Activated naive CD8-positive, alpha-beta T cell treated with anti-CD3 and anti-CD28 coated beads for 36 hours (primary cell): ENCODE measurements at regions not wholly inside any gene's neighbourhood (a gene's known extent, or its start where the extent isn't known, plus 50 kb on each side); places are given as distances from the start of the nearest gene placed in this dataset.

Source experiments
- DNase-seq: peaks from one replicate; pipeline ENCODE4 v3.0.0; 2021
- H3K27ac Mint-ChIP-seq: one replicate; pipeline ENCODE4 v1.8.0; 2022; ENCODE audit warnings: mild to moderate bottlenecking, moderate library complexity, mixed read lengths
- H3K27me3 Mint-ChIP-seq: one replicate; pipeline ENCODE4 v1.8.0; 2022; ENCODE audit warnings: mild to moderate bottlenecking, mixed read lengths
- H3K36me3 Mint-ChIP-seq: one replicate; pipeline ENCODE4 v1.8.0; 2021; ENCODE audit warnings: mild to moderate bottlenecking, mixed read lengths
- H3K4me1 Mint-ChIP-seq: one replicate; pipeline ENCODE4 v1.8.0; 2021; ENCODE audit warnings: mixed read lengths
- H3K4me3 Mint-ChIP-seq: one replicate; pipeline ENCODE4 v1.8.0; 2022; ENCODE audit warnings: mild to moderate bottlenecking, moderate library complexity, mixed read lengths
- H3K9me3 Mint-ChIP-seq: one replicate; pipeline ENCODE4 v1.8.0; 2022; ENCODE audit warnings: mixed read lengths

- Mint-ChIP-seq H3K27me3 (peaks cover 24% of the 10 kb centered on the region), H3K27ac (no peak overlapping the region), H3K36me3 (no peaks in the 10 kb centered on the region), H3K4me1 (no peaks in the 10 kb centered on the region), H3K9me3 (peaks cover 6% of the 10 kb centered on the region), H3K4me3 (no peak overlapping the region)
- no peak for DNase-seq
Observed at GRCh38 chr22:27349456-27349855, 452.1 kb downstream of the MN1 start.

DNA sequence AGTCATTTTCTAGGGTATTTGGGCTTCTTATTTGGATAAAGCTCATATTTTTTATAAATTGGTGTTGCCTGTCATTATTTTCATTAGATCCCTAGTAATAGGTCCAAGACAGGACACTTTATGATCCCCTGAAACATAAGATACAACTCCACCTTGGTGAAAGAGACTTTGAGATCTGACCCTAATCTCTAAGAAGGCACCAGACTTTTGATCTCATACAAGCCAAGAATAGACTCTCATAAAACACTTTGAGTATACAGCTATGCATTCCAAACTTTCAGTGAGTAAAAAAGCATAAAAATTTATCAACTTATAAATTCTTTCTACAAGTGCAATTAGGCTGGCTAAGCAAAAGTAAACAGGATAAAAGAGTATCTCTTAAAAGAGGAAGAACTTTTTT is 451.2 kb downstream of the MN1 start:
- Mint-ChIP-seq H3K27ac (no peak overlapping the region), H3K4me3 (no peak overlapping the region), H3K4me1 (no peaks in the 10 kb centered on the region), H3K27me3 (peaks cover 21% of the 10 kb centered on the region), H3K36me3 (no peaks in the 10 kb centered on the region), H3K9me3 (peaks cover 6% of the 10 kb centered on the region)
- DNase-seq, result no peak

DNA sequence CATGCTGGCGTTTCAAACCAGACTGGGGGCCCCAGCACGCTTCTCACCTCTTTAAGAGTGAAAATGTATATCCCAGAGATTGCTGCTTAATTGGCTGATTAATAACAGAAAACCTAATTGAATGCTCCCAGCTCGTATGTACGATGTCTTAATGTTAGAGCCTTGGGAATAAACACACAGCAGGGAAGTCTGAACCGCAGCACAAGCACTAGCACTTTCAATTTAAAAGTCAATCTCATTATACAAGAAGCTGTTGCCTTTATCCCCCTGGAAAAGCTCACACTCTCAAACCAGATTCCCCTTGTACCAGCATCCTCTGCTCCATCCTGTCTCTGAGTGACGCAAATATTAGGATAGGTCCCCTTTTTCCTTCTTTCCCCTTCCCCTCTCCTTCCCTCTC is 449.1 kb downstream of the MN1 start:
- H3K4me3 Mint-ChIP-seq, result no peak overlapping the region
- H3K27ac Mint-ChIP-seq, result no peak overlapping the region
- H3K27me3 Mint-ChIP-seq, result peaks cover 21% of the 10 kb centered on the region
- H3K36me3 Mint-ChIP-seq, result no peaks in the 10 kb centered on the region
- no peak for DNase-seq
- H3K9me3 Mint-ChIP-seq, result peaks cover 7% of the 10 kb centered on the region
- H3K4me1 Mint-ChIP-seq, result no peaks in the 10 kb centered on the region

GRCh38 chr22:27358096-27358870 is 443.3 kb downstream of the MN1 start:
- Mint-ChIP-seq H3K9me3 (peaks cover 1% of the 10 kb centered on the region), H3K27me3 (peaks cover 3% of the 10 kb centered on the region), H3K36me3 (no peaks in the 10 kb centered on the region), H3K27ac (no peak overlapping the region), H3K4me1 (no peaks in the 10 kb centered on the region), H3K4me3 (no peak overlapping the region)
- no peak for DNase-seq

DNA sequence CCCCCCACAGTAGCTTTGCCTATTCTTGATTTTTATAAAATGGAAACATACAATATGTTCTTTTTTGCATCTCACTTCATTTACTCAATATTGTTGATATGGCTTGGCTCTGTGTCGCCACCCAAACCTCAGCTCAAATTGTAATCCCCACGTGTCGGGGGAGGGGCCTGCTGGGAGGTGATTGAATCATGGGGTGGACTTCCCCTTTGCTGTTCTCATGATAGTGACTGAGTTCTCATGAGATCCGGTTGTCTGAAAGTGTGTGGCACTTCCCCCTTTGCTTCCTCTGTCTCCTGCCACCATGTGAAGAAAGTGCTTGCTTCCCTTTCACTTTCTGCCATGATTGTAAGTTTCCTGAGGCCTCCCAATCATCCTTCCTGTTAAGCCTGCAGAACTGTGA is 431.3 kb downstream of the MN1 start:
- Mint-ChIP-seq H3K4me3 (no peak overlapping the region), H3K9me3 (no peaks in the 10 kb centered on the region), H3K27ac (no peak overlapping the region), H3K4me1 (peaks cover 2% of the 10 kb centered on the region), H3K27me3 (peaks cover 39% of the 10 kb centered on the region), H3K36me3 (no peaks in the 10 kb centered on the region)
- no peak for DNase-seq

- H3K36me3 Mint-ChIP-seq, result no peaks in the 10 kb centered on the region
- no peaks in the 10 kb centered on the region for H3K9me3 Mint-ChIP-seq
- peaks cover 2% of the 10 kb centered on the region for H3K4me1 Mint-ChIP-seq
- no peak overlapping the region for H3K4me3 Mint-ChIP-seq
- DNase-seq, result no peak
- H3K27me3 Mint-ChIP-seq, result peaks cover 39% of the 10 kb centered on the region
- H3K27ac Mint-ChIP-seq, result no peak overlapping the region
Observed at GRCh38 chr22:27370987-27371386, 430.6 kb downstream of the MN1 start.

DNA sequence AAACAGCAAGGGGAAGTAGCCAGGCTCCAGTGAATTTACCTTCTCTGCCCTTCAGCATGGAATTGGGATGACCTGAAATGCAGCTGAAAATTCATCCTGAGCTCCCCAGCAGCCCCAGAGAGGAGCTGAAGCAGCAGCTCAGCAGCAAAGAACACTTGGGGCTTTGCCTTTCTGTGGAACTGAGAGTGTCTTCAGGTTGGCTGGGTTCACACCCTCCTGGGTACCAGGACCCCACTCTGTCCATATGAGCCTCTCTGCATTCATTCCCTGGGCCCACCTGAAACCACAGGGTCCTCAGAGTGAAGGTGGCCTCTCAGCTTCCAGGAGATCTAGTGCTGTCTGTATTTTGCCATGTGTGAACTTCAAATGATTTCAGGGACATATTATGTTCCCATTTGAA is 429.2 kb downstream of the MN1 start:
- H3K36me3 Mint-ChIP-seq, result no peaks in the 10 kb centered on the region
- H3K9me3 Mint-ChIP-seq, result no peaks in the 10 kb centered on the region
- H3K27ac Mint-ChIP-seq, result no peak overlapping the region
- no peak for DNase-seq
- H3K4me1 Mint-ChIP-seq, result peaks cover 2% of the 10 kb centered on the region
- H3K27me3 Mint-ChIP-seq, result peaks cover 33% of the 10 kb centered on the region
- no peak overlapping the region for H3K4me3 Mint-ChIP-seq

DNA sequence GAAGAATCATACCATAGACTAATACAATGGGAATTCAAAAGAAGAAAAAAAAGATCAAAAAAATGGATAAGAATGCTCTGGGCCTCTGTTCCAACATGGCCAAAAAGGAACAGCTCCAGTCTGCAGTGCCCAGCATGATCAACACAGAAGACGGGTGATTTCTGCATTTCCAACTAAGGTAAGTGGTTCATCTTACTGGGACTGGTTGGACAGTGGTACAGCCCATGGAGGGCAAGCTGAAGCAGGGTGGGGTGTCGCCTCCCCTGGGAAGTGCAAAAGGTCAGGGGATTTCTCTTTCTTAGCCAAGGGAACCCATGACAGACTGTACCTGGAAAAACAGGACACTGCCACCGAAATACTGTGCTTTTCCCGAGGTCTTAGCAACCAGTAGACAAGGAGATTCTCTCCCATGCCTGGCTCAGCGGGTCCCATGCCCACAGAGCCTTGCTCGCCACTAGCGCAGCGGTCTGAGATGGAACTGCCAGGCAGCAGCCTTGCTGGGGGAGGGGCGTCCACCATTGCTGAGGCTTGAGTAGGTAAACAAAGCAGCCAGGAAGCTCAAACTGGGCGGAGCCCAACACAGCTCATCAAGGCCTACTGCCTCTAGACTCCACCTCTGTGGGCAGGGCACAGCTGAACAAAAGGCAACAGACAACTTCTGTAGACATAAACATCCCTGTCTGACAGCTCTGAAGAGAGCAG is 428.4 kb downstream of the MN1 start:
- Mint-ChIP-seq H3K36me3 (no peaks in the 10 kb centered on the region), H3K9me3 (no peaks in the 10 kb centered on the region), H3K4me3 (no peak overlapping the region), H3K27ac (no peak overlapping the region), H3K4me1 (peaks cover 2% of the 10 kb centered on the region), H3K27me3 (peaks cover 26% of the 10 kb centered on the region)
- DNase-seq, result no peak

- Mint-ChIP-seq H3K4me1 (no peaks in the 10 kb centered on the region), H3K27me3 (peaks cover 8% of the 10 kb centered on the region), H3K27ac (no peak overlapping the region), H3K4me3 (no peak overlapping the region), H3K36me3 (no peaks in the 10 kb centered on the region), H3K9me3 (no peaks in the 10 kb centered on the region)
- DNase-seq, result no peak
Observed at GRCh38 chr22:27377501-27378295, 423.9 kb downstream of the MN1 start.

GRCh38 chr22:27378311-27378800 is 423.2 kb downstream of the MN1 start:
- H3K4me3 Mint-ChIP-seq, result no peak overlapping the region
- H3K9me3 Mint-ChIP-seq, result no peaks in the 10 kb centered on the region
- no peak for DNase-seq
- no peaks in the 10 kb centered on the region for H3K36me3 Mint-ChIP-seq
- no peak overlapping the region for H3K27ac Mint-ChIP-seq
- no peaks in the 10 kb centered on the region for H3K4me1 Mint-ChIP-seq
- peaks cover 8% of the 10 kb centered on the region for H3K27me3 Mint-ChIP-seq

DNA sequence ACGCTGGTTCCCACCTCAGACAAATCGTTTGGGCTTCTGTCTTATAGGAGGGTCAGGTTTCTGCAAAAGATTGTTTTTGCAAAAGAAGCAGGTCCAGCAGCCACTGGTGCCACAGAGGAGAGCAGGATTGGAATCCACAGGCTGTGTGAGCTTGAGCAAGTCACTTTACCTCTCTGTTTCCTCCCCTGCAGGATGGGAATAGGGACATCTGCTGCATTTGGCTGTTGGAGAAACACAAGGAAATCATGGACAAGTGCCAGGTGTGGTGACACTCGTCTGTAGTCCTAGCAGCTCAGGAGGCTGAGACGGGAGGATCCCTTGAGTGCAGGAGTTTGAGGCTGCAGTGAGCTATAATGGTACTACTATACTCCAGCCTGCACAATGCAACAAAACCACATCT is 422.6 kb downstream of the MN1 start:
- H3K27ac Mint-ChIP-seq, result no peak overlapping the region
- H3K9me3 Mint-ChIP-seq, result no peaks in the 10 kb centered on the region
- peaks cover 8% of the 10 kb centered on the region for H3K27me3 Mint-ChIP-seq
- no peaks in the 10 kb centered on the region for H3K4me1 Mint-ChIP-seq
- no peak for DNase-seq
- no peak overlapping the region for H3K4me3 Mint-ChIP-seq
- H3K36me3 Mint-ChIP-seq, result no peaks in the 10 kb centered on the region

DNA sequence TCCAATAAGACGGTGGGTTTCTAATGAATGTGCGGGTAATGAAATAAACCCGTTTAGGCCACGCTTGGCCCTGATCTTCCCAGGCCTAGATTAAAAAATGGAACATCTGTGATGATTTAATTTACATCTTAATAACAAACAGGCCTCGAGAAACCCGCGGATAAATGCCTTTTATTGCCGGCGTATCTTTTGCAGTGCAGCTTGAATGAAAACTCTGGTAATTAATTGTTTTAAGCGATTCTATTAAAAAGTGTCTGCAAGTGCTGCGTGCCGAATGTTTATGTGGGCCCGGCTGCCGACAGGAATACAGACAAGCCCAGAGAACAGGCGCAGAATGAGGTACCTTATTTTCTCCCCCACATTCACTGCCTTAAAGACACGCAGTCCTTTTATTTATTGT is 420.7 kb downstream of the MN1 start:
- Mint-ChIP-seq H3K4me3 (no peak overlapping the region), H3K36me3 (no peaks in the 10 kb centered on the region), H3K27ac (no peak overlapping the region), H3K4me1 (no peaks in the 10 kb centered on the region), H3K27me3 (peaks cover 12% of the 10 kb centered on the region), H3K9me3 (no peaks in the 10 kb centered on the region)
- no peak for DNase-seq

- no peaks in the 10 kb centered on the region for H3K4me1 Mint-ChIP-seq
- no peak overlapping the region for H3K4me3 Mint-ChIP-seq
- no peaks in the 10 kb centered on the region for H3K36me3 Mint-ChIP-seq
- H3K27ac Mint-ChIP-seq, result no peak overlapping the region
- no peaks in the 10 kb centered on the region for H3K9me3 Mint-ChIP-seq
- H3K27me3 Mint-ChIP-seq, result peaks cover 12% of the 10 kb centered on the region
- no peak for DNase-seq
Observed at GRCh38 chr22:27381552-27381951, 420.0 kb downstream of the MN1 start.

- Mint-ChIP-seq H3K4me3 (no peak overlapping the region), H3K9me3 (no peaks in the 10 kb centered on the region), H3K36me3 (no peaks in the 10 kb centered on the region), H3K27ac (no peak overlapping the region), H3K27me3 (peaks cover 12% of the 10 kb centered on the region), H3K4me1 (no peaks in the 10 kb centered on the region)
- DNase-seq, result no peak
Observed at GRCh38 chr22:27381960-27382742, 419.4 kb downstream of the MN1 start.

GRCh38 chr22:27382947-27383346 is 418.6 kb downstream of the MN1 start:
- peaks cover 12% of the 10 kb centered on the region for H3K27me3 Mint-ChIP-seq
- H3K27ac Mint-ChIP-seq, result no peak overlapping the region
- H3K9me3 Mint-ChIP-seq, result no peaks in the 10 kb centered on the region
- H3K36me3 Mint-ChIP-seq, result no peaks in the 10 kb centered on the region
- no peaks in the 10 kb centered on the region for H3K4me1 Mint-ChIP-seq
- DNase-seq, result no peak
- no peak overlapping the region for H3K4me3 Mint-ChIP-seq
